ENCODE measurements at regions not wholly inside any gene's neighbourhood (a gene's known extent, or its start where the extent isn't known, plus 50 kb on each side); places are given as distances from the start of the nearest gene placed in this dataset.

DNA sequence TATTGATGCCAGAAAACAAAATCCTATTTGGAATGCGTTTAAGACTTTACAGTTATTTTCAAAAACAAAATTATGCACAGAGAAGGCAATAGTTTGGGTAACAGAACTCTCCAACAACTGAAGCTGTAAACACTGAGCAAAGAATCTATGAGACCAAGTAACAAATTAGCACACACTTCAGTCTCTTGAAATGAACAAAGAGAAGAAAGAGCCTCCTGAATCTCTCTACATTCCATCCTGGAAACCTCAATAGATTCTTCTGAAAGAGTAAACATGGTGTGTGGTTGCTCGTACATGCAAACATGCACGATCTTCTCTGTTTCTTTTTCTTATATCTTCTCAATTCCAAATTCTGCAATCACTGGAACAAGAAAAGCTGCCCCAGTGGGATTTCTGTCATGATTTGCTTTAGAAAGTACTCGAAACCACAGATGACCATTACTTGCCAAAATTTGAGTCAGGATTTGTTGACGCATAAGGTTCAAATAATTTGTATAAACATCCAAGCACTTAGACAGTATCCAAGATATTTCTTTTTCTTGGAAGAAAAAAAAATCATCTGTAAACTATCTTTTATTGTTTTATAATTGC is 137.9 kb upstream of the DACH1 start:
- TF ChIP-seq, protein P1, sequence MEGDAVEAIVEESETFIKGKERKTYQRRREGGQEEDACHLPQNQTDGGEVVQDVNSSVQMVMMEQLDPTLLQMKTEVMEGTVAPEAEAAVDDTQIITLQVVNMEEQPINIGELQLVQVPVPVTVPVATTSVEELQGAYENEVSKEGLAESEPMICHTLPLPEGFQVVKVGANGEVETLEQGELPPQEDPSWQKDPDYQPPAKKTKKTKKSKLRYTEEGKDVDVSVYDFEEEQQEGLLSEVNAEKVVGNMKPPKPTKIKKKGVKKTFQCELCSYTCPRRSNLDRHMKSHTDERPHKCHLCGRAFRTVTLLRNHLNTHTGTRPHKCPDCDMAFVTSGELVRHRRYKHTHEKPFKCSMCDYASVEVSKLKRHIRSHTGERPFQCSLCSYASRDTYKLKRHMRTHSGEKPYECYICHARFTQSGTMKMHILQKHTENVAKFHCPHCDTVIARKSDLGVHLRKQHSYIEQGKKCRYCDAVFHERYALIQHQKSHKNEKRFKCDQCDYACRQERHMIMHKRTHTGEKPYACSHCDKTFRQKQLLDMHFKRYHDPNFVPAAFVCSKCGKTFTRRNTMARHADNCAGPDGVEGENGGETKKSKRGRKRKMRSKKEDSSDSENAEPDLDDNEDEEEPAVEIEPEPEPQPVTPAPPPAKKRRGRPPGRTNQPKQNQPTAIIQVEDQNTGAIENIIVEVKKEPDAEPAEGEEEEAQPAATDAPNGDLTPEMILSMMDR (IDR thresholded peaks at IDR 0.05; ENCODE audit: control extremely low read depth, extremely low read depth): no peak
- Histone ChIP-seq H3K27me3 (ENCODE audit: control insufficient read depth in 3 of 3, insufficient read depth in 3 of 3, low read length in 2 of 3) (no peaks in the 10 kb centered on the region), H3K27ac (ENCODE audit: low read depth in 1 of 2, low read length in 1 of 2) (no peak overlapping the region), H3K4me3 (no peak overlapping the region), H3K9me3 (ENCODE audit: control insufficient read depth in 4 of 4, insufficient read depth in 3 of 4, low read length in 3 of 4) (peaks cover 0 to 2% (median 0%) of the 10 kb centered on the region in 4 donors), H3K36me3 (ENCODE audit: control insufficient read depth in 4 of 4, insufficient read depth in 4 of 4, low read length in 4 of 4) (no peaks in the 10 kb centered on the region), H3K4me1 (ENCODE audit: control insufficient read depth in 5 of 5, insufficient read depth in 5 of 5, low read length in 5 of 5) (peaks cover 0 to 7% (median 0%) of the 10 kb centered on the region in 5 donors), H3K9ac (ENCODE audit: insufficient read depth in 1 of 2, low read length in 2 of 2) (peak overlapping the region in 1 of 2 donors; percentile 11)
- ATAC-seq (ENCODE audit: insufficient read depth, low FRiP score): no peak
- DNase-seq: peak in 2 of 3 donors; percentile 42 to 48
- WGBS, 2 donors: 72 to 88% methylated on average over 5 of the region's 5 CpGs

- no peaks in the 10 kb centered on the region for H3K27me3 ChIP-seq (ENCODE audit: control insufficient read depth in 3 of 3, insufficient read depth in 3 of 3, low read length in 2 of 3)
- TF ChIP-seq, protein P1 (IDR thresholded peaks at IDR 0.05; ENCODE audit: control extremely low read depth, extremely low read depth): no peak
- H3K27ac ChIP-seq (ENCODE audit: low read depth in 1 of 2, low read length in 1 of 2): no peak overlapping the region
- H3K36me3 ChIP-seq (ENCODE audit: control insufficient read depth in 4 of 4, insufficient read depth in 4 of 4, low read length in 4 of 4): no peaks in the 10 kb centered on the region
- ATAC-seq (ENCODE audit: insufficient read depth, low FRiP score): no peak
- H3K4me3 ChIP-seq: no peak overlapping the region
- H3K4me1 ChIP-seq (ENCODE audit: control insufficient read depth in 5 of 5, insufficient read depth in 5 of 5, low read length in 5 of 5): peaks cover 0 to 7% (median 0%) of the 10 kb centered on the region in 5 donors
- H3K9ac ChIP-seq (ENCODE audit: insufficient read depth in 1 of 2, low read length in 2 of 2): no peak overlapping the region
- peaks cover 0 to 2% (median 0%) of the 10 kb centered on the region in 4 donors for H3K9me3 ChIP-seq (ENCODE audit: control insufficient read depth in 4 of 4, insufficient read depth in 3 of 4, low read length in 3 of 4)
- 62 to 75% methylated on average over 3 of the region's 3 CpGs for WGBS, 2 donors
- DNase-seq: peak; percentile 41 to 77 (median 74)
Observed at GRCh38 chr13:72004246-72004645, 137.2 kb upstream of the DACH1 start.

DNA sequence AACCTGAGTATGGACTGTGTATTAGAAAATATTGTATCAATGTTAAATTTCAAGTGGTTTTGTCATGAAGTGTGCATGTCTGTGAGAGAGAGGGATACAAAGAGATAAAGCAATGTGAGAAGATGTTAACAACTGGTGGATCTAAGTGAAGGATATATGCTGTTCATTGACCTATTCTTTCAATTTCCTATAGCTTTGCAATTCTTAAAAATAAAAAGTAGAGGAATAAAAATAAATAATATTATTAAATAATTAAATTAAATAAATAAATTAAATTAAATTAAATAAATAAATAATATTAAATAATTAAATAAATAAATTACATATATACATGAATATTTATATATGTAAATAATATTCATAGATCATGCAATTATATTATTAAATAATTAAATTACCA is 131.2 kb upstream of the DACH1 start:
- TF ChIP-seq, protein P1 (IDR thresholded peaks at IDR 0.05; ENCODE audit: control extremely low read depth, extremely low read depth): no peak
- no peaks in the 10 kb centered on the region for H3K27me3 ChIP-seq (ENCODE audit: control insufficient read depth in 3 of 3, insufficient read depth in 3 of 3, low read length in 2 of 3)

DNA sequence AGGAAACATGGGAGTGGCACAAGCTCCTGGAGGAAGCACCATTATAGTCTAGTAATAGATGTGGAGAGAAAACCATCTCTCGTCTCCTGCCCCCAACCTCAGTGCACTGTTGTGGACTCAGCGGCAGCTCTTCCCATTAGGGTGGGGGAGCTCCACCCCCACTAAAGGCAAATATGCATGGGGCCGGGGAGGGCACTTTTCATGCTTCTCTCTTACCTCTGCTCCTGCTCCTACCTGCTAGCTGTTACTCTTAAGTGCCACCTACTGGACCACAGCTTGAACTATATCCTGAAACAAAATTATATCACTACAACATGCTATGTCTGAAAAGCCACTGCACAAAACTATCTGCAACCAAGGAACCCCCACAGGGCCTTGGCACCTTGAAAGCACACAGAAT is 112.6 kb upstream of the DACH1 start:
- H3K27me3 ChIP-seq (ENCODE audit: control insufficient read depth in 3 of 3, insufficient read depth in 3 of 3, low read length in 2 of 3): no peaks in the 10 kb centered on the region
- H3K4me3 ChIP-seq: no peak overlapping the region
- DNase-seq (no peak), ATAC-seq (ENCODE audit: insufficient read depth, low FRiP score) (no peak)
- H3K9me3 ChIP-seq (ENCODE audit: control insufficient read depth in 4 of 4, insufficient read depth in 3 of 4, low read length in 3 of 4): no peaks in the 10 kb centered on the region
- H3K9ac ChIP-seq (ENCODE audit: insufficient read depth in 1 of 2, low read length in 2 of 2): no peak overlapping the region
- H3K27ac ChIP-seq (ENCODE audit: low read depth in 1 of 2, low read length in 1 of 2): no peak overlapping the region
- H3K4me1 ChIP-seq (ENCODE audit: control insufficient read depth in 5 of 5, insufficient read depth in 5 of 5, low read length in 5 of 5): no peaks in the 10 kb centered on the region
- WGBS, 2 donors: 21 to 55% methylated on average over 3 of the region's 3 CpGs
- H3K36me3 ChIP-seq (ENCODE audit: control insufficient read depth in 4 of 4, insufficient read depth in 4 of 4, low read length in 4 of 4): no peaks in the 10 kb centered on the region
- TF ChIP-seq, protein P1 (IDR thresholded peaks at IDR 0.05; ENCODE audit: control extremely low read depth, extremely low read depth): no peak

More for the DNA sequence above, 131.2 kb upstream of the DACH1 start:
- no peaks in the 10 kb centered on the region for H3K4me1 ChIP-seq (ENCODE audit: control insufficient read depth in 5 of 5, insufficient read depth in 5 of 5, low read length in 5 of 5)
- H3K9ac ChIP-seq (ENCODE audit: insufficient read depth in 1 of 2, low read length in 2 of 2): no peak overlapping the region
- no peak overlapping the region for H3K4me3 ChIP-seq
- H3K9me3 ChIP-seq (ENCODE audit: control insufficient read depth in 4 of 4, insufficient read depth in 3 of 4, low read length in 3 of 4): no peaks in the 10 kb centered on the region
- no peak overlapping the region for H3K27ac ChIP-seq (ENCODE audit: low read depth in 1 of 2, low read length in 1 of 2)
- no peaks in the 10 kb centered on the region for H3K36me3 ChIP-seq (ENCODE audit: control insufficient read depth in 4 of 4, insufficient read depth in 4 of 4, low read length in 4 of 4)
- ATAC-seq (ENCODE audit: insufficient read depth, low FRiP score) (no peak), DNase-seq (no peak)
